HEK293 (cell line): ENCODE measurements at regions not wholly inside any gene's neighbourhood (a gene's known extent, or its start where the extent isn't known, plus 50 kb on each side); places are given as distances from the start of the nearest gene placed in this dataset.

Source experiments
- CTCF ChIP-seq: fragments of 450-650 bp; formaldehyde crosslinking; IDR thresholded peaks from 2 replicates; pipeline ENCODE4 v1.5.1; 2016; ENCODE audit warnings: missing biosample characterization, missing genetic modification characterization
- KLF10 ChIP-seq: fragments of 450-650 bp; IDR thresholded peaks from 2 replicates; pipeline ENCODE4 v1.5.1; 2018; ENCODE audit warnings: missing biosample characterization, mild to moderate bottlenecking, missing genetic modification characterization
- ZNF19 ChIP-seq: fragments of 450-650 bp; formaldehyde crosslinking; IDR thresholded peaks from 2 replicates; pipeline ENCODE4; 2016; ENCODE audit warnings: missing biosample characterization, missing genetic modification characterization, low read depth
- ZNF214 ChIP-seq: fragments of 450-650 bp; formaldehyde crosslinking; IDR thresholded peaks from 2 replicates; pipeline ENCODE4 v1.5.1; 2017; ENCODE audit warnings: missing biosample characterization, mild to moderate bottlenecking, missing genetic modification characterization, borderline replicate concordance
- ZNF280C ChIP-seq: fragments of 450-650 bp; formaldehyde crosslinking; IDR thresholded peaks from 2 replicates; pipeline ENCODE4 v1.5.1; 2016; ENCODE audit warnings: missing biosample characterization, missing genetic modification characterization
- ZNF350 ChIP-seq: fragments of 450-650 bp; formaldehyde crosslinking; IDR thresholded peaks from 2 replicates; pipeline ENCODE4 v1.5.0; 2017; ENCODE audit warnings: missing biosample characterization, mild to moderate bottlenecking, missing genetic modification characterization
- ZNF37A ChIP-seq: fragments of 450-650 bp; IDR thresholded peaks from 2 replicates; pipeline ENCODE4 v1.5.1; 2018; ENCODE audit warnings: missing biosample characterization, missing genetic modification characterization
- ZNF561 ChIP-seq: fragments of 450-650 bp; IDR thresholded peaks from 2 replicates; pipeline ENCODE4 v1.5.1; 2018; ENCODE audit warnings: missing biosample characterization, missing genetic modification characterization, borderline replicate concordance
- ZNF76 ChIP-seq: fragments of 450-650 bp; formaldehyde crosslinking; IDR thresholded peaks from 2 replicates; pipeline ENCODE4; 2016; ENCODE audit warnings: low read depth, missing biosample characterization, missing genetic modification characterization, borderline replicate concordance
- TF ChIP-seq, protein P1 (sequence below): fragments of 450-650 bp; formaldehyde crosslinking; IDR thresholded peaks from 2 replicates; pipeline ENCODE4 v1.5.1; 2017; ENCODE audit warnings: missing biosample characterization, missing genetic modification characterization

DNA sequence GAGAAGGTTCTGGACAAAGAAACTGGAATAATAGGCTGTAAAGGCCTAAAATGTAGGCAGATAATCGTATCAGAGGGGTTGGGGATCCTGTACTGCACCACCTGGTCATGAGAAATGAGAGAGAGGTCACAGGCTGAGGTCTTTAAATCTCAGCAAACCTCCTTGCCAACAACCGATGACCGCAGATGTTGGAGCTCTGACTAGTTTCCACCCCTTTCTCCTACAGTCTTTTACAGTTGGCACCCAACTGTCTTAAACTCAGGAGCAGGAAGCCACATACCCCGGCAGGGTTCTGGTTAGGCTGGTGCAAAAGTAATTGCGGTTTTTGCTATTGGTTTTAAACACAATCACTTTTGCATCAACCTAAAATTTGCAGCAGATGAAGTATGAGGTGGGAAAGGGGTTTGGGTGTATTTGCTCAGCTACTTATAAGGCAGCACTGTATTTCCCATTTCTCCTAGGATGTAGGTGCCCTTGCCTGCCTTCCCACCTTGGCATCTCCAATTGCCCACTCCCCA, 261.8 kb upstream of the MYOCD start:
- TF ChIP-seq ZNF19: no peak
- TF ChIP-seq CTCF (tag by site-specific recombination): no peak
- no peak for TF ChIP-seq ZNF76 (tag by site-specific recombination)
- TF ChIP-seq, protein P1, sequence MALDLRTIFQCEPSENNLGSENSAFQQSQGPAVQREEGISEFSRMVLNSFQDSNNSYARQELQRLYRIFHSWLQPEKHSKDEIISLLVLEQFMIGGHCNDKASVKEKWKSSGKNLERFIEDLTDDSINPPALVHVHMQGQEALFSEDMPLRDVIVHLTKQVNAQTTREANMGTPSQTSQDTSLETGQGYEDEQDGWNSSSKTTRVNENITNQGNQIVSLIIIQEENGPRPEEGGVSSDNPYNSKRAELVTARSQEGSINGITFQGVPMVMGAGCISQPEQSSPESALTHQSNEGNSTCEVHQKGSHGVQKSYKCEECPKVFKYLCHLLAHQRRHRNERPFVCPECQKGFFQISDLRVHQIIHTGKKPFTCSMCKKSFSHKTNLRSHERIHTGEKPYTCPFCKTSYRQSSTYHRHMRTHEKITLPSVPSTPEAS (tag by site-specific recombination): no peak
- TF ChIP-seq ZNF280C (tag by site-specific recombination): no peak
- TF ChIP-seq ZNF37A (tag by site-specific recombination): no peak
- no peak for TF ChIP-seq KLF10
- no peak for TF ChIP-seq ZNF214 (tag by site-specific recombination)
- no peak for TF ChIP-seq ZNF350
- no peak for TF ChIP-seq ZNF561 (tag by site-specific recombination)
